GM21825 (cell line): ENCODE measurements at regions not wholly inside any gene's neighbourhood (a gene's known extent, or its start where the extent isn't known, plus 50 kb on each side); places are given as distances from the start of the nearest gene placed in this dataset.
"Not testable (repeated sequence)": the region's sequence is repeated elsewhere in the genome, so short reads cannot be mapped to it uniquely, and the experiment has no call there.

ENCODE experiments used
- ATAC-seq: cut with Tn5 transposase; IDR thresholded peaks from one replicate; pipeline ENCODE4 v1.9.1; 2021; ENCODE audit warnings: mild to moderate bottlenecking, moderate library complexity; ENCODE audit not compliant: unreplicated experiment

DNA sequence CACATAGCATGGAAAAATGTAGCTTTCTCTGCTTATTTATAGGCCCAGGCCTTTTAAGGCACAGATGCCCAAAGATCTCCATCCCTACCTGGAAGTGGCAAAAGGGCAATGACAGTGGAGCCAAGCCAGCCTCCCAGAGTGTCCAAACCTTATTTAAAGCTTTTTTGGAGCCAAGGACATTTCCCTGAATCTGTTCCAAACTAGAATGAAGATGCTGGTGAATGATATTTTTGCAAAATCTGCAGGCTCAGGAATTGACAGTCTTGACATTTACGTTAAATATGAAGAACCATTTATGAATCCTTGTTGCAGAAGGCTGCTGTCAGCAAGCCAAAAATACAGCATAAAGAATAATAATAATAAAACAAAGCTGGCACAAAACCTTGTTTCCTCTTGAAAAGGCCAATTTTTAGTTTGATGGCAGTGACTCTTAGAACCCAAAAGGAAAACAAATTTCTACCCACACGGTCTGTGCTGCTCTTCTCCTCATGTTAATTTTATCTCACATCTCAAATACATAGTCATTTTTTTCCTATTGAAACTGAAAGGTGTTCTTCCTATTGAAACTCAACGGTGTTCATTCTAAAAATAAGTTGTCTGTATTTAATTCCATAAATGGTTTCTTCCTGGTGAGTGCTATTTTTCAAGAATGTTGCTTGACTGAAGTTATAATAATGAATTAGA is 206.3 kb upstream of the TBL1X start:
- ATAC-seq, result no peak

DNA sequence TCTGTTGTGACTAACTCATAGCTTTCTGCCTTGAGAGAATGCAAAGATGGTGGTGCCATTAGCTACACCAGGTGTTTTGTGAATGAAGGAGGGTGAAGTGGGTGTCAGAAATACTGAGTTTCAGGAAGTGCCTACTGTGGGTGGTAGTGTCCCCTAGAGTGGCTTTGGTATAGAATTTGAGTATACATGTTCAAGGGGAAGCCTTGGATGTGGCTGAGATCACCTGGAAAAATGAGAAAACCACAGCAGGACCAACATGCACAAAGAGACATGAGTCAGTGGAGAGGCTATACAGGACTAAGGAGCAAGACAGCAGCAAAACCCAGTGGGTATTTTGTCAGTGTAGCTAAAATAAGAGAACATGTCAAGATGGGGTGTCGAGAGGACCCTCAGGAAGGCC is 204.3 kb upstream of the TBL1X start:
- ATAC-seq, result no peak

DNA sequence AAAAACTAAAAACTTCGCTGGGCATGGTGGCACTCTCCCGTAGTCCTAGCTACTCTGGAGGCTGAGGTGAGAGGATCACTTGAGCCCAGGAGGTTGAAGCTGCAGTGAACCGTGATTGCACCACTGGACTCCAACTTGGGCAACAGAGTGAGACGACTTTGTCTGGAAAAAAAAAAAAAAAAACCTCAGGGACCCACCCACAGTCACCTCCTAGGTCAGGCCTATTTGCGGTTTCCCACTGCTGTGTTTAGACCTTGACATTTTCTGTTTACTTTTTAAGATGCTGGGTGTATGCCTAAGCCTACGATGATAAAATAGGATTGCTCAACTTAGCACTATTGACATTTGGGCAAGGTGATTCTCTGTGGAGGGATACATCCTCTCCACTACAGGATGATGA is 197.4 kb upstream of the TBL1X start:
- ATAC-seq, result no peak

DNA sequence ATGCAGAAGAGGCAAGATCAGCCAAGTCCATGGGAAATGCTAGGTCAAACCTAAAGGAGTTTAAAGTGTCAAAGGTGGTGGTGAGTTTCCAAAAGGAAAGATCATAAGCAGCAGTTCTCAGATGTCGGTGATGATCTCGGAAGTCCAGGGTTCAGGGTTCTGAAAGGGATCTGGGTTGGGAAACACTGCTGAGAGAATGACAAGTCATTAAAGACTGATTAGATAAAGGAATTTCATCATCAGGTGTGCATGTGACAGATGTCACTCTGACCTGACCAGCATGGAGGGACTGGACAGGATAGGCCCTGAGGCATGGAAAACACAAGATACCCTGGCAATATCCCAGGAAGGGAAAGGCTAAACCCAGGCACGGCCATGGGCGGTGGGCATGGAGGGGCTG is 195.7 kb upstream of the TBL1X start:
- no peak for ATAC-seq

DNA sequence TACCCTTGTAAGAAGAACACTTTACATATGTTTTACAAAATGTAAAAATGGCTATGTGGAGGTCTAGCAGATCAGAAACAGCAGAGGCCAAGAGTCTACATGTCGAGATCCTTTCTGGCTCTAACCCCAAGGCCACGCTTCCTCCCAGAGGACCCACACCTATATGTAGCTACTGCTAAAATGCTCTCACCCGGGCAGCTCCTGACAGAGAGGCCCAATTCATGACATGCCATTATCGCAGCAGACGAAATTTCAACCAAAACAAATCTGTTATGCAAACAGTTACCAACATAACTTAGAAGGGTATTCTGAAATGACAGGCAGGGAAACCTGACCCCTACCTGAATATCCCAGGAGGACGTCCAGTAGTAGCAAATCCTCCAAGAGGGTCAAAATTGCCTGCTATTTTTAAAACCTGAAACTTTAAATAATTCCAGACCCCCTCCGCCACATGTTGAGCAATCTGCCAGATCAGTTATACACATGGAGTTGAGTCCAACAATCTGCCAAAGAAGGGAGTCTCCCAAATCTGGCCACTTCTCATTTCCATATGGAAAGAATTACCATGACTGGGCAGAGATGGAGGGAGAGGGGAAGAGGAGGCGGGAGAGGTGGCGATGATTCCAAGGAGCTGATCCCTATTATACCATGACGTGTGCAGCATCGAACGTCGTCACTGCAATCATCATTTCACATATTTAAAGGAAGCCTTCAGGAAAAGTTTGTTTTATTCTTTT is 192.9 kb upstream of the TBL1X start:
- no peak for ATAC-seq

DNA sequence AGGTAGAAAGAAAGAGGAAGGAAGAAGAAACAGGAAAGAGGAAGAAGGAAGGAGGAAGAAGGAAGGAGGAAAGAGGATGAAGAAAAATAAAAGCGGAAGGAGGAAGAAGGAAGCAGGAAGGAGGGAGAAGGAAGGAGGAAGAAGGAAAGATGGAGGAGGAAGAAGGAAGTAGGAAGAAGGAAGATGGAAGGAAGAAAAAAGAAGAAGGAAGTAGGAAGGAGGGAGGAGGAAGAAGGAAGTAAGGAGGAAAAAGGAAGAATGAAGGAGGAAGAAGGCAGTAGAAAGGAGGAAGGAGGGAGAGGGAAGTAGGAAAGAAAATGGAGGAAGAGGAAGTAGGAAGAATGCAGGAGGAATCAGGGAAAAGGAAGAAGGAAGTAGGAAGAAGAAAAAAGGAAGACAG is 191.1 kb upstream of the TBL1X start:
- ATAC-seq, result no peak

DNA sequence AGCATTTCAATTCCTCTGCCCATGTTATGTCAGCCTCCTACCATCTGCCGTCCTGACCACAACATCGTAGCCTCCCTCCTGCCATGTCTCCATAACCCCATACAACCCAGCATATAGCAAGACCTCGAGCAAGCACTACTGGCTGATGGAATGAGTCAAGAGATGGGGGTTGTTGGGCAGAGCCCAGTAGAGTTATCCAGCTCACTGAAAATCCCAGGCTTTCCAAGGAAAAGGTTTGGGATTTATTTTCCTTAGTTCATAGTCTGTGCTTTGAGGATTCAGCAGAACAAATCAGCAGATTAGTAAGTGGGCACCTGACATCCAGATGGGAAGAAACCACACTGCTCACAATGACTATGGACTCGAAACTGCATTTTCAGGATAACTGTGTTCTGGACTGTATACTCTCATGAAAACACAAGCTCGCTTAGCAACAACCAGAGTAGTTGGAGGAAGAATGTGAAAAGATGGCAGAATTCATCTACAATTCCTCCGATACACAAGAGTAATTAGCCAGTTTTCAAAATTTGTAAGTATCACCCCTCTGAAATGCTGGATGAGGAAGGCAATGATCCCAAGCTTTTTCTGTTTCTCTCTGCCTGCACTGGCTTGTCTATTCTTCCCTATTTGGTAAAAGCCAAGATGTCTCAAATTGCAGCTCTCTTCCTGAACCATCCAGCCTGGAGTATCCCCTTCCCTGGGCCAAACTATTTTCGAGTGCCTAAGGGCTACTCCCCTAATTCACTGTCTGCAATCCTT is 186.2 kb upstream of the TBL1X start:
- ATAC-seq, result no peak

DNA sequence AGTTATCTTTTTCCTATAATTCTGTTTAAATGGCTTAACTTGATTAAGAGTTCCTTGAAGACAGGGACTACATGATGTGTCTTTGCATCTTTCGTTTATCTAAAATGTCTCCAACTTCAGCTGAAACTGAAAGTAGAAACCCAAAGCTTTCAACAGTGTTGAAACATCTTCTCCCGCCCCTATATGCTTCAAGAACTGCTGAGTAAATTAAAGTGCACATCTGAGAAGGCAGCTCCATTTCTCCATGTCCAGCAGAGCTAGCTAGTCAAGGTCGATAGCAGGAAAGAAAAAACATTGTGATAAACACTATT is 185.7 kb upstream of the TBL1X start:
- no peak for ATAC-seq

DNA sequence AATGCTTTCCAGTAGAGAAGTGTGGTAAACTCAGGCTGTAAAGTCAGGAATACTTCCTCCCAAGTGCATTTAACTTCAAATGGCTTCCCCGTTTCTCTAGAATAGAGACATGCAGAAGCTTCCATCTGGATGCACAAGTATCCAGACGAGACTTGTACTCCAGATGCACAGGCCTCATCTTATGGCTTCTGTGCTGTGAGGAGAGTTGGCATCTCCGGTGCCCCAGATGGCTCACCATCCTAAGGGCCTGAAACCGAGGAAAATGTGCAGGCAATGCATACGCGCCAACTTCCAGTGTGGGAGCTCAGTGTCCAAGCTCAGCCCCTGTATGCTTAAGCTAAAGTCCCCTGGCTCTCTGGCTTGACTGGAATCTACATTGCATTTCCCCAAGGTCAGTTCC is 184.0 kb upstream of the TBL1X start:
- no peak for ATAC-seq

DNA sequence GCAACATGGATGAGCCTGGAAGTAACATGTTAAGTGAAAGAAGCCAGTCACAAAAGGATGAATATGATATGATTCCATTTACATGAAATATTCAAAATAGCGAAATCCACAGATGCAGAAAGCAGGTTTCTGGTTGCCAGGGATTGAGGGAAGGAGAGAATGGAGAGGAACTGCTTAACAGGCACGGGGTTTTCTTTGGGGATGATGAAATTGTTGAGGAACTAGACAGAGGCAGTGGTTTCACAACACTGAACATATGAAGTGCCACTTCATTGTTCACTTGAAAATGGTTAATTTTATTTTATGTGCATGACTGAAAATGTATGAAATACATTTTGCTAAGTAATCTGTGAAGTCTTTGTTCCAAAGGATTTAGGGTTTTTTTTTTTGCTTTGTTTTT is 182.5 kb upstream of the TBL1X start:
- no peak for ATAC-seq

DNA sequence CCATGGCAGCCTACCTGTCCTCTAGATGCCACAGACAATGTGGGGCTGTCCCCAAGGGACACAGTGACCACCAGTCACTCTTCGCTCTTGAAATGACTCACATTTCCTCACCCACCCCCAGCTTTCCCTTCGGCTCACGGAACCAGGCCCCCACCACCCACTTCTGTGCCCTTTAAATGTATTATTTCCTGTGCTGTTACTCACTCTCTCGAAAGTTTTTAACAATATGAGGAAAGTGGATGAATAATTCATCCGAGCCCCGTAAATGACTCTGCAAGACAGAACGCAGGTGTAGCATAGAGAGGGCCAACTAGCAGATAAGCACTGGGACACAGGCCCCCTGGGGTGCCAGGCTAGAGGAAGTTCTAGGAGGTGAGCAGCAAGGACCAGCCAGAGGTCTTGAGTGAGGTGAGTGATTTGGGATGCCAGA is 179.5 kb upstream of the TBL1X start:
- ATAC-seq, result no peak

DNA sequence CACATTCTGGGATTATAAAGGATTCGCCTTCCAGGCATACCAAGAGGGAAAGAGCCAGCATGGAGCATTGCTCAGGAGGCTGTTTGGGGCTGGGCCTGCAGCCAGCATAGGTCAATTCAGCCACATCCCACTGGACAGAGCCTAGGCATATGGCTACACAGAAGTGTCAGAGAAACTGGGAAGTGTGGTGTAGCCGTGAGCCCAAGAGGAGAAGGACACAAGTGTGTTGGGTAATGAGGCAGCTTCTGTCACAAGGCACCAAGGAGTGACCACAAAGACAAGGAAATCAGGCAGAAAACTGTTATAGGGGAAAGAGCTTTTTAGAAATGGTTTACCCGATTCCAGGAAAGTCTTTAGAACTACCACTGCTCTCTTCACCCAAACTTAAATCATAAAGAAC is 178.6 kb upstream of the TBL1X start:
- ATAC-seq, result no peak

DNA sequence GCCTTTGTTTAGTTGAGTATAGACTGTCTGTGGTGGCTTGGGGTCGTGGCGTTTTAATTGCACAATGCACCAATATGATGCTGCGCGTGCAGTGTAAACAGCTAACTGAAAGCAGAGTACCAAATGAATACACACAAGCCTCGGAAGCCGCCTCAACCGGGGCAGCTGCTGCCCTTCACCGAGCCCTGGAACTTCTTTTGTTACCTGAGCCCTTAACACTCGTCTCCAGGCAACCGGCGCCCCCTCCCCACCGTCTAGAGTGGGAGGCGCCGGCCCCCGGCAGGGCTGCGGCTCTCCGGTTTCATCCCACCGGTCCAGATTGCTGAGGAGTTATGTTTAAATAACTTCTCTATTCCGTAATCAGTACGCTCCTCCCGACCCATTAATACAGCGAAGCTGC is 173.2 kb upstream of the TBL1X start:
- no peak for ATAC-seq

DNA sequence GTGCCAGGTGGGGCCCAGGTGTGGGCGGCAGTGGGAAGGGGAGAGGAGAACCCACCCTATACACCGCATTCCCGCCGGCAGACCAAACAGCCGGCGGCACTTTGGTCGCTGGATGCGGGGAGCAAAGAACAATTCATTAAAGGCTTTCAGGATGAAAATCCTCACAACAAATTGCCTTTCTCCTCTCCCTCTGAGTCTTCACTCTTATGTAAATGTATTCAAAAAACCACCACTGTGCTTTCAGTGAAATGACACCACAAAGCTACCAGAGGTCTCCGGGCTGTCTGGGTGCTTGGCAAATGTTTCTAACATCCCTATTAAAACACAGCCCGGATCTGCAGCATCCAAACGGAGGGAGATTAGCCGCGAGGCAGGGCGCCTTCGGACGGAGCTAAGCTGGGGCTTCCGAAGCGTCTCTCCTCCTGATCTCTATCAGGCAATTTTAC is 171.8 kb upstream of the TBL1X start:
- ATAC-seq, result no peak

DNA sequence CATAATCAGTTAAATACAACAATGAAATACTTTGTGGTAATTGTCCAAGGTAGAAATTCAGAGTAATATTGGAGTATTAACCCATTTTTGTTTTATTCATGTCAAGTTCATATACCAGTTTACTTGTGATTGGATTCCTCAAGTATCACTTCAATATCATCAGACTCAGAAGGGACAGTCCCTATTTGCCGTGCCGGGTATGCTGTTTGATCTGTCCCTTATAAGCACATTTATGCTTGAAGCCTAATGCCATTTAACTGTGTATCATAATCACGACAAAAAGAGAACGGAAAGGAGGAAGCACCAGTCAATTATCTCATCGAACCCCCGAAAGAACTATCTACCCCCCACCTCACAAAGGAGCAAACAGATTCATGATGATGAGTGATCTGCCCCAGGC is 171.0 kb upstream of the TBL1X start:
- ATAC-seq, result no peak

DNA sequence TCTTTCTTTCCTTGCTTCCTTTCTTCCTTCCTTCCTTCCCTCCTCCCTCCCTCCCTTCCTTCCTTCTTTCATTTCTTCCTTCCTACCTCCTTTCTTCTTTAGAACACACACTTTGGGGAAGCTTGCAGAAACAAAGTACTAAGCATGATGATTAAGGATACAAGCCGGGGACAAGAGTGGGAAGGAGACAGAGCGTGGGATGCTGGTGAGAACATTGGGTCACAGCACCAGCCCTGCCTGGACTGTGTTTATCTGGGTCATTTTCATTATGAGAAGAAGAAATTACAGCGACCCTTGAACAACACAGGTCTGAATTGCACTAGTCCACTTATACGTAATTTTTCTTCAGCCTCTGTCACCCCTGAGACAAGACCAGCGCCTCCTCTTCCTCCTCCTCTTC is 169.3 kb upstream of the TBL1X start:
- no peak for ATAC-seq

DNA sequence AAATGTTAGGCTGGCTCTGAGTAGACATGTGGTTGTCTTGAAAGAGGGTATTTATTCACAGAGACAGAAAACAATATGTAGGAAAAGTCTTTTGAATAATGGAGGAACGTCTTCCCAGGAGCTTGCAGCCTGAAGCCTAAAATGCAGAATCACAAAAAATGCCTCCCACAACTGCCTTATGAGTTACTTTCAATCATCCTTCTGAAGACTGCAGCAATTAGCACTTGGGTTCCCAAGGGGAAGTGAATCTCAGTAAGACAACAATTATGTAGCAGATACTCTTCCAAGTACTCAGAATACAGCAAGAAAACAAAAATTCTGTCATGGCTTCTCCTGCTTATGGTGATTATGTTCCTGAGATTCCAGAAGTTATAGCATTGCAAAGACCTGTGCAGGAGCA is 166.6 kb upstream of the TBL1X start:
- ATAC-seq, result no peak

DNA sequence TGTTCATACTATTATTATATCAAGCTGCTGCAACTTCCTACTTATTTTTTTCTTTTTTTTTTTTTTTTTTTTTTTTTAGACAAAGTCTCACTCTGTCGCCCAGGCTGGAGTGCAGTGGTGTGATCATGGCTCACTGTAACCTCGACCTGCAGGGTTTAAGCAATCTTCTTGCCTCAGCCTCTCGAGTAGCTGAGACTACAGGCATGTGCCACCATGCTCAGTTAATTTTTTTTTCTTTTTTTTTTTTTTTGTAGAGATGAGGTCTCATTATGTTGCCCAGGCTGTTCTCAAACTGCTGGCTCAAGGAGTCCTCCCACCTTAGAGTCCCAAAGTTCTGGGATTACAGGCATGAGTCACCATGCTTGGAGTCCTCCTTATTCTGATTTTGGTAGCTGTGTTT is 165.2 kb upstream of the TBL1X start:
- ATAC-seq, result not testable (repeated sequence)

DNA sequence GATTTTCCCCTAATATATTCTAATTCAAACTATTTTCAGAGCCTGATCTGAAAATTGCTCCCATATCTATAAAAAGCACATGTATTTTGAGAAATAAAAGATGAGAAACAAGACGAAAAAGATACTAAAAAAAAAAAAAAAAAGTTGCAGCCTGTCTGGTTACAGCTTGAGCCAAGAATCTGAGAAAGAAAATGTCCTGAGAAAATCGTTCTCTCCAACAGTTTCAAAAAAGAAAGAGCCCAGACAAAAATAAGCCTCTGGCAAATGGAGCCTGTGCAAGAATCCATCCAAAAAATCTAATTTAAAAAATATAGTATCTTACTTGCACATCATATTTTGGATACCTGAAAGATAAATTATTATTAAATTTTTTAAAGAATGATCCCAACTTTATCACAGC is 163.0 kb upstream of the TBL1X start:
- no peak for ATAC-seq

DNA sequence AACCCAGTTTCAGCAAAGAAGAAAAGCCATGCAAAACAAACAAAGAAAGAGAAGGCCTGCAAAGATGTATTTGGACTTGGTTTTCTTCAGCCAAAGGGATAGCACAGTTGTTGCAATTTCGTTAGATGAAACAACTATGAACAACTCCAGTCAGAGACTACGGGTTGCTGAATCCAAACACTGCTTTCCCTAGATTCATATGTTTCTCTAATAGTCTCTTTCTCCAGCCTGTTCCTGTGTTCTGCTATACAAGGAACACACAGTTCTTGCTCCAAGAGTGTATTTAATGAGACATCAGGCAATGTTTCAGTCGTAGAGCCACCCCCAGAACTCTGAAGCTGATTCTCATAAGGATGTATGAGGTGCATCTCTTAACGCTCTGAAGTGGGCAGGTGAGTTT is 162.5 kb upstream of the TBL1X start:
- no peak for ATAC-seq

DNA sequence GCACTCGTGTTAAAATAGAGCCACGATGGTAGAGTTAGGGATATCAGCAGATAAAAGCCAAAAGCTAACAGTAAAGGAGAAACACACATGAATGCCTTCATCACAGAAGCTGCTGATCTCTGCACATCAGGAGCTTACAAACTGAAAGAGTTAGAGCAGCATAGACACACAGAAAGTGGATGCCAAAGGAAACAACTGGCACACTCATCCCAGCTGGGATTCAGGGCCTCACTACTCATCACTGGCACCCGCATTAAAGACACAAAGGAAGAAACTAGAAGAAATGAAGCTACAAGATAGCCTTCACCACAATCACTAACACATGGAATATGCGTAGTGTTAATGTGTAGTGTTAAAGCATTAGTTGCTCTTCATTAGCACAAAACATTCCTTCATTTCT is 156.4 kb upstream of the TBL1X start:
- no peak for ATAC-seq

DNA sequence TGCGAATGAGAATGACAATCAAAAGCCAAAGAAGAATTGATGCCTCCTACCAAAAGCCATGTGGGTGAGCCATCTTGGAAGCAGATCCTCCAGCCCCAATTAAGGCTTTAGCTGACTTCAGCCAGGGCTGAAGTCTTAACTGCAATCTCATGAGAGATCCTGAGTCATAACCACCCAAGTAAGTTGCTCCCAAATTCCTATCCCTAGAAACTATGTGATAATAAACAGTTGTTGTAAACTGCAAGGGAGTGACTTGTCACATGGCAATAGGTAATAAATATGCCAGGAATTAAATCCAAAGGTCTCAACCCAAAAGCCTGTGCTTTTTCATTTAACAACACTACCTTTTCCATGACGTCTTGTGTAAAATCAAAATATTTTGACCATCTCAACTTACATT is 154.2 kb upstream of the TBL1X start:
- ATAC-seq, result no peak
